ENCODE measurements at regions not wholly inside any gene's neighbourhood (a gene's known extent, or its start where the extent isn't known, plus 50 kb on each side); places are given as distances from the start of the nearest gene placed in this dataset.

GRCh38 chr10:94199565-94199964 lies 163.2 kb downstream of the NOC3L start:
- intact Hi-C loops (cut with micrococcal nuclease): no loop called here
- no peaks in the 10 kb centered on the region for H3K9me3 Mint-ChIP-seq
- no peak overlapping the region for H3K27ac Mint-ChIP-seq
- no peak overlapping the region for H3K4me3 Mint-ChIP-seq
- H3K4me1 Mint-ChIP-seq (ENCODE audit: low read depth): no peaks in the 10 kb centered on the region
- no peaks in the 10 kb centered on the region for H3K27me3 Mint-ChIP-seq
- H3K36me3 Mint-ChIP-seq (ENCODE audit: low read depth): no peaks in the 10 kb centered on the region

GRCh38 chr10:94200146-94200837 lies 162.4 kb downstream of the NOC3L start:
- no peak overlapping the region for H3K4me3 Mint-ChIP-seq
- no peaks in the 10 kb centered on the region for H3K9me3 Mint-ChIP-seq
- no peaks in the 10 kb centered on the region for H3K36me3 Mint-ChIP-seq (ENCODE audit: low read depth)
- intact Hi-C loops (cut with micrococcal nuclease): no loop called here
- no peak overlapping the region for H3K27ac Mint-ChIP-seq
- no peaks in the 10 kb centered on the region for H3K27me3 Mint-ChIP-seq
- H3K4me1 Mint-ChIP-seq (ENCODE audit: low read depth): no peaks in the 10 kb centered on the region

GRCh38 chr10:94205396-94205831 lies 157.3 kb downstream of the NOC3L start:
- Mint-ChIP-seq H3K4me3 (no peak overlapping the region), H3K9me3 (no peaks in the 10 kb centered on the region), H3K27ac (no peak overlapping the region), H3K36me3 (ENCODE audit: low read depth) (no peaks in the 10 kb centered on the region), H3K4me1 (ENCODE audit: low read depth) (no peaks in the 10 kb centered on the region), H3K27me3 (no peaks in the 10 kb centered on the region)
- intact Hi-C loops (cut with micrococcal nuclease): no loop called here

GRCh38 chr10:94206176-94206575 lies 156.6 kb downstream of the NOC3L start:
- H3K4me3 Mint-ChIP-seq: no peak overlapping the region
- no peaks in the 10 kb centered on the region for H3K9me3 Mint-ChIP-seq
- H3K27me3 Mint-ChIP-seq: no peaks in the 10 kb centered on the region
- H3K36me3 Mint-ChIP-seq (ENCODE audit: low read depth): no peaks in the 10 kb centered on the region
- intact Hi-C loops (cut with micrococcal nuclease): no loop called here
- H3K27ac Mint-ChIP-seq: no peak overlapping the region
- H3K4me1 Mint-ChIP-seq (ENCODE audit: low read depth): no peaks in the 10 kb centered on the region

GRCh38 chr10:94208315-94208714 lies 154.4 kb downstream of the NOC3L start:
- H3K4me1 Mint-ChIP-seq (ENCODE audit: low read depth): no peaks in the 10 kb centered on the region
- no peak overlapping the region for H3K4me3 Mint-ChIP-seq
- no peaks in the 10 kb centered on the region for H3K27me3 Mint-ChIP-seq
- intact Hi-C loops (cut with micrococcal nuclease): no loop called here
- no peak overlapping the region for H3K27ac Mint-ChIP-seq
- H3K9me3 Mint-ChIP-seq: no peaks in the 10 kb centered on the region
- no peaks in the 10 kb centered on the region for H3K36me3 Mint-ChIP-seq (ENCODE audit: low read depth)

- no peaks in the 10 kb centered on the region for H3K36me3 Mint-ChIP-seq (ENCODE audit: low read depth)
- H3K4me3 Mint-ChIP-seq: no peak overlapping the region
- no peaks in the 10 kb centered on the region for H3K4me1 Mint-ChIP-seq (ENCODE audit: low read depth)
- intact Hi-C loops (cut with micrococcal nuclease): no loop called here
- no peaks in the 10 kb centered on the region for H3K9me3 Mint-ChIP-seq
- no peak overlapping the region for H3K27ac Mint-ChIP-seq
- peaks cover 2% of the 10 kb centered on the region for H3K27me3 Mint-ChIP-seq
These were observed 152.1 kb downstream of the NOC3L start for GRCh38 chr10:94210440-94211168.

GRCh38 chr10:94211169-94211510 lies 151.6 kb downstream of the NOC3L start:
- no peak overlapping the region for H3K27ac Mint-ChIP-seq
- no peaks in the 10 kb centered on the region for H3K4me1 Mint-ChIP-seq (ENCODE audit: low read depth)
- intact Hi-C loops (cut with micrococcal nuclease): no loop called here
- H3K36me3 Mint-ChIP-seq (ENCODE audit: low read depth): no peaks in the 10 kb centered on the region
- H3K4me3 Mint-ChIP-seq: no peak overlapping the region
- no peaks in the 10 kb centered on the region for H3K9me3 Mint-ChIP-seq
- peaks cover 2% of the 10 kb centered on the region for H3K27me3 Mint-ChIP-seq

GRCh38 chr10:94213001-94213530 lies 149.7 kb downstream of the NOC3L start:
- H3K4me3 Mint-ChIP-seq: no peak overlapping the region
- no peaks in the 10 kb centered on the region for H3K36me3 Mint-ChIP-seq (ENCODE audit: low read depth)

GRCh38 chr10:94213980-94214379 lies 148.8 kb downstream of the NOC3L start:
- Mint-ChIP-seq H3K4me1 (ENCODE audit: low read depth) (no peaks in the 10 kb centered on the region), H3K9me3 (no peaks in the 10 kb centered on the region), H3K27ac (no peak overlapping the region), H3K4me3 (no peak overlapping the region), H3K36me3 (ENCODE audit: low read depth) (no peaks in the 10 kb centered on the region), H3K27me3 (peaks cover 2% of the 10 kb centered on the region)
- intact Hi-C loops (cut with micrococcal nuclease): no loop called here

More at GRCh38 chr10:94213001-94213530, 149.7 kb downstream of the NOC3L start:
- peaks cover 2% of the 10 kb centered on the region for H3K27me3 Mint-ChIP-seq
- intact Hi-C loops (cut with micrococcal nuclease): no loop called here
- no peaks in the 10 kb centered on the region for H3K9me3 Mint-ChIP-seq
- no peak overlapping the region for H3K27ac Mint-ChIP-seq
- H3K4me1 Mint-ChIP-seq (ENCODE audit: low read depth): no peaks in the 10 kb centered on the region

GRCh38 chr10:94214481-94214893 lies 148.3 kb downstream of the NOC3L start:
- H3K4me1 Mint-ChIP-seq (ENCODE audit: low read depth): no peaks in the 10 kb centered on the region
- H3K4me3 Mint-ChIP-seq: no peak overlapping the region
- intact Hi-C loops (cut with micrococcal nuclease): no loop called here
- no peaks in the 10 kb centered on the region for H3K36me3 Mint-ChIP-seq (ENCODE audit: low read depth)
- H3K27me3 Mint-ChIP-seq: peaks cover 2% of the 10 kb centered on the region
- H3K27ac Mint-ChIP-seq: no peak overlapping the region
- no peaks in the 10 kb centered on the region for H3K9me3 Mint-ChIP-seq

- Mint-ChIP-seq H3K36me3 (ENCODE audit: low read depth) (no peaks in the 10 kb centered on the region), H3K27ac (no peak overlapping the region), H3K4me3 (no peak overlapping the region), H3K4me1 (ENCODE audit: low read depth) (no peaks in the 10 kb centered on the region), H3K9me3 (no peaks in the 10 kb centered on the region), H3K27me3 (peaks cover 2% of the 10 kb centered on the region)
- intact Hi-C loops (cut with micrococcal nuclease): no loop called here
These were observed 146.5 kb downstream of the NOC3L start for GRCh38 chr10:94216201-94216600.

GRCh38 chr10:94217411-94217810 lies 145.3 kb downstream of the NOC3L start:
- Mint-ChIP-seq H3K4me1 (ENCODE audit: low read depth) (no peaks in the 10 kb centered on the region), H3K36me3 (ENCODE audit: low read depth) (no peaks in the 10 kb centered on the region), H3K27ac (no peak overlapping the region), H3K27me3 (peaks cover 2% of the 10 kb centered on the region), H3K9me3 (no peaks in the 10 kb centered on the region), H3K4me3 (no peak overlapping the region)
- intact Hi-C loops (cut with micrococcal nuclease): no loop called here

GRCh38 chr10:94218493-94219183 lies 144.1 kb downstream of the NOC3L start:
- Mint-ChIP-seq H3K9me3 (no peaks in the 10 kb centered on the region), H3K4me3 (no peak overlapping the region), H3K27me3 (no peaks in the 10 kb centered on the region), H3K36me3 (ENCODE audit: low read depth) (no peaks in the 10 kb centered on the region), H3K4me1 (ENCODE audit: low read depth) (no peaks in the 10 kb centered on the region), H3K27ac (no peak overlapping the region)
- intact Hi-C loops (cut with micrococcal nuclease): no loop called here

- intact Hi-C loops (cut with micrococcal nuclease): no loop called here
These were observed 142.9 kb downstream of the NOC3L start for GRCh38 chr10:94219829-94220228.

More at GRCh38 chr10:94219829-94220228, 142.9 kb downstream of the NOC3L start:
- no peak overlapping the region for H3K27ac Mint-ChIP-seq
- no peaks in the 10 kb centered on the region for H3K36me3 Mint-ChIP-seq (ENCODE audit: low read depth)
- no peak overlapping the region for H3K4me3 Mint-ChIP-seq
- H3K27me3 Mint-ChIP-seq: no peaks in the 10 kb centered on the region
- no peaks in the 10 kb centered on the region for H3K9me3 Mint-ChIP-seq
- no peaks in the 10 kb centered on the region for H3K4me1 Mint-ChIP-seq (ENCODE audit: low read depth)

All from dendritic cell treated with granulocyte-macrophage colony-stimulating factor and Interleukin-4, amounts not matched to agents 40 ng/mL and 50 ng/mL, for 4 days (primary cell).